HK-2 (cell line): ENCODE measurements at regions not wholly inside any gene's neighbourhood (a gene's known extent, or its start where the extent isn't known, plus 50 kb on each side); places are given as distances from the start of the nearest gene placed in this dataset.

ENCODE experiments used
- DNase-seq: peaks from one replicate; pipeline ENCODE4 v3.0.0-alpha.2; 2018; ENCODE audit not compliant: unreplicated experiment

DNA sequence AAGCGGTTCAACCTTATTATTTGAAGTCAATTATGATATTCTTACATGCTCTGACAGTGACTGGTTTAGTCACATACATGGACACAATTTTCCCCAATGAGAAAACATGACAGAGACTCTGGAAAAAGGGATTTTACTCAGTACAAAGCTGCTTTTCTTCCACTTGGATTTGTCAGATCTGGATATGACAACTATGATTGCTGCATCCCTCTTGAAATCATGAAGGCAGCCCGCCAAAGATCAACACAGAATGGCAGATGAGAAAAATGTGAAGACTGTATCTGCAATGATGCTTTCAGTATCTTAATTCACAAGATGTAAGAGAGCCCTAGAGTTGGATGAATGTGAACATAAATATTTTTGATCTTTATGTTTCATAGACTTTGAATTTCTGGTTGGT lies 439.6 kb downstream of the CDH8 start:
- no peak for DNase-seq

DNA sequence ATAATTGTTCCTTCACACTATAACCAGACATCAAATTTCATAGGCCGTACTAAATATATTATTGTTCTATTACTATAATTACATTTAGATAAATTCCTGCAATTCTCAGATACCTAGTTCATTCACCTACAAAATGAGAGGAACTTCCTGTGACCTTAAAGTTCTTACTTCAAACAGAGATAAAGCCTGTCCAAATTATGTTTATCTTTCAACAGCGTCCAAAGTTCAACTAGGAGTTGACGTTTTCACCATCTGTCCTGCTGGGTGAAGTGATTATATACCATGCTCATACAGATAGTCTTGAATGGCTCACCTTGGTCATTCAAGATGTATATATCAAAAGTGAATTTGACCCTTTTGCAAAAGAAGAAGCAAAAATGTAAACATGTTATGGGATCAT lies 440.6 kb downstream of the CDH8 start:
- no peak for DNase-seq

DNA sequence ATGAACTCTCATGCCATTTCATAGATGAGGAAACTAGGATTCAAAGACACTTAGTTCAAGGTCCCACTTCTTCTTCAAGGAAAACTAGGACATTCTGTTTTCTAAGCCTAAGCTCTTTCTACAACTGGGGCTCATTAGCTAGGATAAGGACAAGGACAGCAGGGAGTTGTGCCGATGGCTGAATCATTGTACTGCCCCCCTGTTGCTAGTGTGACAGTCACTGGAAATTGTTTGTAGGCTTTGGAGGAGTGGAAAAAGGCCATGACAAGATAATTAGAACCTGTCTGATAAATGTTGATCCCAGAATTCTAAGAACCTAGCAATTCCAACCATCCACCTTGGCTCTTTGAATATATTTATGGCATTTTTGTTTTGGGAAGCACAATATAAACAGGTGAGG lies 445.7 kb downstream of the CDH8 start:
- no peak for DNase-seq

DNA sequence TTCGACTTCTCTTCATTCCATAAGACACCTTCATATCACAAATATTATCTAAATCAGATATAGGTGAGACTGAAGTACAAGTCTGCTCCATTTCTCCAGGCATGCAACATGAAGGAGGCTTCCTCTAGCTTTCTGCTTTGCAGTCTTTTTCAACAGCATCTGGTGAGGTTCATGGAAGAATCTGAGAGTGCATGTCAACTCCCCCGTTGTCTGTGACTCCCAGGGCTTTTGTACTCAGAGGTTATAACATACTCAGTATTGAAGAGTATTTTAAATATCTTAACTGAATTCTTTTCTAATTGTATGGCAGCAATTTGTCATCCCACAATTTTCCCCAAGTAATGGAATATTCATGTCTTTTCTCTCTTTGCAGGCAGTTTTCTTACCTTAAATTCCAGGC lies 448.7 kb downstream of the CDH8 start:
- no peak for DNase-seq

DNA sequence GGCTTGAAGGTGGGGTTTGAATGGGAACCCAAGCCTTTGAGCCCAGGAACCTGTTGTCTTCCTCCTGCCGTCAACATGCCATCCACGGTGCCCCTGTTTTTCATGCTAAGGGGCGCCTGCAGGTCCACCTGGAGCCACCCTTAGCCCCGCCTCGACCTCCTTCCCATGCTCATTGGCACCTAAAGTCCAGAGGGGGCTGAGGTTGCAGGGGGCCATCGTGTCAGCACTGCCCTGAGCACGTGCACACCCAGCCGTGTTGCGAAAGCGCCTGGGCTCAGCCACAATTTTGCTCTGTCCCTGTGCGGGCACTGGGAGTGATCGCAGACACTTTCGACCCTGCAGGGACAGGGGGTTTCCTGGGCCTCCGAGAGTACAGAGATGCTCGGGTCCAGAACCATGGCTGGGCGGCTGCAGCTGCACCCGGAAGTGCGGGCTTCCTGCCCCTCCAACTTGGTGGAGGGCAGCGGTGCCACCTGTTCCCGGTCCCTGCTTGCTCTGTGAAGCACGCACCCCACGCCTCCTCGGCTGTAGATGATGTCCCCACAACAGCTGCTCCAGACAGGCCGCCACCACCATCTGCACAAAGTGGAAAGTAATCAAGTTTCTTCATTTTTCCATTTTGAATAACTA lies 454.7 kb downstream of the CDH8 start:
- DNase-seq: no peak

DNA sequence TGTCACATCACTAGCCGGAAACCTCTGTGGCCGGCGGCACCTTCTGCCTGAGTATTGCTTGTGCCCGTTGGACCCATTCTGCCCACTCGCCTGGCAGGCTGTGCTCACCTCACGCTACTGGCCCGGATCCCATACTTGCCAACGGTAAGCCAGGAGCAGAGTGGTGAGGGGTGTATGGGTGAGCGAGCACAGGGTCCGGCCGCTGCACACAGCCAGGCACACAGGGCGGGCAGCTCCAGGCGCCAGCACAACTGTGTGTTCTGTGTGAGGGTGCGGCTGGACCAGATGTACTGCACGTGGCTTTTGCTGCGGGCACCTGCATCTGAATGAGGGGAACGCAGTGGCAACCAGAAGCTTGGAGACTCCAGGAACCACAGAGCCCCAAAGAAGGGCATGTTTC lies 455.7 kb downstream of the CDH8 start:
- no peak for DNase-seq

DNA sequence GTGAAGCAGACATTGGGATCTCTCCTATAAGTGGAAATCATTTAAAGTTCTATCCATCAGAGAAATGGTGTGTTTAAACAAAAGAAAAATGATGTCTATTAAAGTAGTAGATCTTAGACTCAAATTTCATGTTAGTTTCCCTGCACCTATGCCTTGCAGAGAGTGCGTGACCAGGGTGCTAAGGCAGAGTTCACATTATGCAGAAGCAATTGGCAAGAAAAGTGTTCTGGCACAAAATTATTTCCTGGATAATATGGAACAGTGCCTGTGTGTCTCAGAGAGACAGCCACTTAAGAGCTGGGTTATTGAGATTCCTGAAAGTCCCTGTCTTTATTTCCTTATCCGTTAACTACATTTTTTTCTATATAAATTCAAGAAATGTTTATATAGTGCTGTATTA lies 457.0 kb downstream of the CDH8 start:
- no peak for DNase-seq

DNA sequence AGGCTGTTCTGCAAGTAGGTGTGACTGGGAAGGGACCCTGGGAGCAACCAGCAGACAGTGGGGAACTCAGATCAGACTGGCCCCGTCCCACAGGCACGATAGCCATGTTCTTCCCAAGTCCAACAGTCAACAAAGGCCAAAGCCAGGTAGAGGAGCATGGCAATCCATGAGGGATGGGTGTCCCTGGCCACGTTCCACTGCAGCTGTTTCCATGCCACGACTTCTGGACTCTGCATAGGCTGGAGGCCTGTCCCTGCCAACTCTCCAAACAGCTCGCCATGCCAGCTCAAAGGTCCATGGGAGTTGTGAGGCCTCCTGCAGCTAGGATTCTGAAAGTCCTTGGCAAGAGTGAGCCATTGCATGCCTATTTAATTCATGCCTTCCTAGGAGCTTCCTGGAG lies 459.8 kb downstream of the CDH8 start:
- no peak for DNase-seq

DNA sequence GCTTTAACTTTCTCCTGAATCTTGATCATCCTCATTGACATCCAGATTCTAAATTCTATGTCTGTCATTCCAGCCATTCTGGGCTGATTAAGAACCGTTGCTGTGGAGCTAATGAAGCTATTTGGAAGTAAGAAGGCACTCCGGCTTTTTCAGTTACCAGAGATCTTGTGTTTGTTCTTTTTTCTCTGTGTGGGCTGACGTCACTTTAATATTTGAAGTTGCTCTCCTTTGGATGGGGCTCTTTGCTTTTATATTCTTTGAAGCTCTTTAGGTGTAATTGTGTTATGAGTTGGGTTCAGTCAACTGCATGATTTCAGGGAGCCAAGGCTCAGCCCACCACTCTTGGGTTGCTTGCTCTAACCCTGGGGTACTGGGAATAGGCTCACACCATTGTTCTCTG lies 460.6 kb downstream of the CDH8 start:
- no peak for DNase-seq

DNA sequence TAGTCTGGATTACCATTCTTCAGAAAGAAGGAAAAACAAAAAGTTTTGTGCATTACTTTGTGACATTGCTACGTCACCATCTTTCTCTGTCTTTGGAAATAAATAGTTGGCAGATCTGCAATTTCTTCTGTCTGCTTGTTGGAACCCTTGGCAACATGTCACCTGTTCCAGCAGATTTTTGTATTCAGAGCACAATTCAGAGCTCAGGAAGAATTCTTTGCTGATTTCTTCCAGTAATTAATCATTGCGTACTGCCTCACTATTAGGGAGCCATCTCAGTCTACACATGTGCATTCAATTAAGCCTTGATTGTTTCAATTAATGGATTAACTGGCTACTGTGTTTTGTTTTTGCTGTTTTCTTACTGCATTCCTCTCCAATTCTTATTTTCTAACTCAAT lies 467.2 kb downstream of the CDH8 start:
- DNase-seq: no peak

DNA sequence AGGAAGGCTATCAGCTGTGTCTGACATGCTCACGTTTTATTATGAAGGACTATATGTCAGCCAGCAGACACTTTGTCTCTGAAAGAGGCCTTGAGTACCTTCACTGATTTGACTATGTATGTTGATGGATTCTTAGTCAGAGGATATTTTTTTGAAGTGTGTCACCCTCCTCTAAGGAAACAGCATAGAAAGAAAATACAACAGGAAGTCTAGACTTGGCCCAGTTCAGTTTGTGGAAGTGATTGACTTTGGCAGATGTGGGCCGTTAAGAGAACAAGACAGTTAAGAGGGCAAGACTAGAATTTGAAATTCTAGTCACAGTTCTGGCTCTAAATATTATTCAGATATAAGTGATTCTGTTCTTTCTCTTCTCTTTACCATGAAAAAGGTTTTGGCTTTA lies 471.5 kb downstream of the CDH8 start:
- no peak for DNase-seq

DNA sequence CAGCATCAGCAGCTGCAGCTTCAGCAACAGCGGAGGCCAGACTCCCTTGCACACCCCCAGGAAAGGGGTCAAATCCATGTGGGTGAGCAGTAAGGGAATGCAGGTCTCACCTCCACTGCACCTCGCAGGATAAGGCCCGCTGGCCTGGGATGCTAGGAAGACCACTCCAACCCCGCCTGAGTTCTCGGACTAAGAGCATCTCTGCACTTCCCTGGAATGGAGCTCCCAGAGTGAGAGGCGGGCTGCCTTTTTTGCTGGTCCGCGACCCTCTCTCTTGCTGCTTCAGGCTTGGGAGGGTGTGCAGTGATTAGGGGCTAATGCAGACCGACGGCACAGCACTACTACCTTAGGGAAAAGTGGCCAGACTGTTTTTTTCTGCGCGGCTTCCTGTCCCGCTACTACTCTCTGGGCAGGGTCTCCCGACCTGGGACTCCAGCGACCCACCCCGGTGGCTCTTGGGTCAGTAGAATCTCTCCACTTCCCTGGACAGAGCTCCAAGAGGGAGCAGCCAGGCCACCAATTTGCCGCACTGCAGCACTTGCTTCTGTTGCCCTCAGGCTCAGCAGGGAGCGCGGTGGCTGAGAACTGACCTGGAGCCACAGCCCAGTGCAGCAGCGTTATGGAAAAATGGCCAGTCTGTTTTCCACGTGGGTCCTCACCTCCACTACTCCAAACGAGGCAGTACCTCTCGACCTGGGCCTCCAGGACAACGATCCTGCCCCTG lies 480.4 kb downstream of the CDH8 start:
- DNase-seq: no peak

DNA sequence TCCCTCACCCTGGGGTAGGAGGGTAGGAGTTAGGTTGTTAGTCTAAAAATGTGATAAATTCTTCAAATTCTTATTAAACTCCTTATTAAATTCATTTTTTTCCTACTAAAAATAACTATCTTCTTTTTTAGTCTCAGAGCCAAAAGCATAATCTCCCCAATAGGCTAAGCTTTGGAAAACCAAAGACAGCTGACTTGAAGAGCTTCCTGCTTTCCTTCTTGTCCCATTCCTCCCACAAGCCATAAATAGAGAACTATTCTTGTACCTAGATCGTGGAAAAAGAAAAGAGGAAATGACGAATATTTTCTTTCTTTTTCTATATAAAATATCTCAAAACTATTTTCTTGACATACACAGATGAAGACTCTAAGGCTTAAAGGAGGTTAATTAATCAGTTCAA lies 486.9 kb downstream of the CDH8 start:
- no peak for DNase-seq

DNA sequence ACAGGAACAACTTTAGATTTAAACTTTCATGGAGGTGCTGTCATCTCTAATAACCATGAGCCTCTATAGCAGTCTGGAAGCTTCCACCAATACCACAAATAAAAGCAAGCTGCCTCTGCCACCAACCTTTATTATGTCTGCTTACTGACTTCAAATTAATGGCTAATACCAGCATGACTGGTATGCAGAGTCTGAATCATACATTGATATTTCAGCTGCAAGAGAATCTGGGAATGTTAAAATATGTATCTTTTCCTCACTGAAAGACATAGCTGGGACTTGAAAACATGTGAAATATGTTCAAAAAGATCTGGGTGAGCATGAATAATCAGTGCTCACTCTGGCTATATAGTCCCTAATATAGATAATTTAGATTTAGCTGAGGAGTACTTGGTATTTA lies 488.6 kb downstream of the CDH8 start:
- no peak for DNase-seq

DNA sequence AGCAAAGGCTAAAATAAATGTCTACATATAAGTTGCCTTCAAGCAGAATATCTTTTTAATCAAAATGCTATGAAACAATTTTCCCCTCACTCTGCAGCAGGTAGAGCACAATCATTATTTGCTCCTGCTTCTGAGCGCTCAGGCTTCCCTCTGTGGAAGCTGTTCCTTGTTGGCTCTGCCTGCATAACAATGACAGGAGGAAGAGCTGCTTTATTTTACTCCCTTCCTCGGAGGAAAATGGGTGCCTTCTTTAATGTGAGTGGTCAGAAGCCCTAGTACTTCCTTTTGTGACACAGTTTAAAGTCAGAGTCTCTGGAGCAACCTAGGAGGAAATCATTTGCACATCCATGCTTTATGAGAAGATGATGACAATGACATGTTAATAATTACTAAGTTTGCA lies 492.1 kb downstream of the CDH8 start:
- DNase-seq: no peak

DNA sequence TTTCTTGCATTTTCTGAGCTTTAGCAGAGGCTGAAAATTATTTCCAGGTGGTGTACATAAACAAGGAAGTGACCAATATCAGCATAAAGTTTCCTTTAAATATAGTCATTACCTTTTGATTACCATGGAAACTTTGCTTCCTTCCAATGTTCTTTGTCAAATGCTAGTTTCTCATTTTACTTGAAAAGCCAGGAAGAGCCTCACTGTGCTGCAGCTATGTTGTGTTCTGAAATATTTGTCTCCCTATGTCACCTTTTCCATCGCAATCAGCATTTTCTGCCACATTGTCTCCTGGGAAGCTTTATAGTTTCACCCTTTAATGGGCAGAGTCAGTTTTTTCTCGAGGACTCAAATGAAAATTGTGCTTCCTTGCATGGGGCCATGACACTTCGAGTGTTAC lies 496.0 kb downstream of the CDH8 start:
- no peak for DNase-seq

DNA sequence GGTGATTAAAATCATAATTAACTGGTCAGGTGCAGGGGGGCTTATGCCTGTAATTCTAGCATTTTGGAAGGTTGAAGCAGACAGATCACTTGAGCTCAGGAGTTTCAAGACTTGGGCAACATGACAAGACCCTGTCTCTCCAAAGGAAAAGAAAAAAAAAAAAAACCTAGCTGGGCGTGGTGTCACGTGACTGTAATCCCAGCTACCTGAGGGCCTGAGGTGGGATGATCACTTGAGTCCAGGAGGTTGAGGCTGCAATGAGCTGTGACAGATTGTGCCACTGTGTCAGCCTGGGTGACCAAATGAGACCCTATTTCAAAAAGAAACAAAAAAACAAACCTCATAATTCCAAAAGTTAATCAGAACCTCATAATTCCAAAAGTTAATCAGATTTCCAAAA lies 505.5 kb downstream of the CDH8 start:
- DNase-seq: no peak

DNA sequence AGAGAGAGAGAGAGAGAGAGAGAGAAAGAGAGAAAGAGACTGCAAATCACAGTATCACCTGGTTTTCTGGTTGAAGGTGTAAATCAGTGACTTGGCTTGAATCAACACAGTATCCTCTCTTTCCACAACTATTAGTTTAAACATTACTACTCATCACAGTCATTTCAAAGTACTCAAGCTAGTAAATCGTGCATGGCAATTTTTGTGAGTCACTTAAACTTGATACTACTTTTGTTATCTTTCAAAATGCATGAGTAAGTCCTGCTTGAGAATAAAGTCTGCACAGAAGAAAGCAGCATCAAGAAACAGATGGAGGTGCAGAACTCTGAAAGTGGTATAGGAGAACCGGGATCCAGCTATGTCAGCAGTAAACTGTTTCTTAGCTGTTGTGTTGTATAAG lies 535.4 kb downstream of the CDH8 start:
- DNase-seq: no peak

DNA sequence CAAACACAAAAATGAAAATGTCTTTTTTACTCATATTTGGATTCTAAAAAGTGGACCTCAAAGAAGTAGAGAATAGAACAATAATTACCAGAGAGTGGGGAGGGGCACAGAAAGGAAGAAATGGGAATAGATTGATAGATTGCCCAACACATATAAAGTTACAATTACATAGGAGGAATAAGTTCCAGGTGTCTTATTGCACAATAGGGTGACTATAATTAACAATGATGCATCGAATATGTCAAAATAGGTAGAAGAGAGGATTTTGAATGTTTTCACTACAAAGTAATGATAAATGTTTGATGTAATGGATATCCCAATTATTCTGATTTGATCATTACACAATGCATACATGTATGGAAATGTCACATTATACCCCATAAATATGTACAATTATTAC lies 556.0 kb downstream of the CDH8 start:
- no peak for DNase-seq

DNA sequence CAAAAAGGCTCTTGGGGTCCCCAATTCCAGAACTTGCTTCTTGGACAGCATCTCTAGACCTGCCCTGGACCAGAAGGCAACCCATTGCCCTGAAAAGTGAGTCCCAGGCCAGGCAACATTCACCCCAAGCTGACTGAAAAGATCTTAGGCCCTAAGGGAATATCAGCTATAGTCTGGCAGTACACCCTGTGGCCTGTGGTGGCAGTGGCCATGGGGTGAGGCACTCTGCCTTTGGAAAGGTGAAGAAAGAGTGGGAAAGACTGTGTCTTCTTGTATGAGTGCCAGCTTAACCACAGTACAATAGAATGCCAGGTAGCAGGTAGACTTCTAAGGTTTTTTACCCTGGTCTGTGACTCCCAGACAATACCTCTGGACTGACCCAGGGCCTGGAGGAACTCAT lies 564.5 kb downstream of the CDH8 start:
- no peak for DNase-seq

DNA sequence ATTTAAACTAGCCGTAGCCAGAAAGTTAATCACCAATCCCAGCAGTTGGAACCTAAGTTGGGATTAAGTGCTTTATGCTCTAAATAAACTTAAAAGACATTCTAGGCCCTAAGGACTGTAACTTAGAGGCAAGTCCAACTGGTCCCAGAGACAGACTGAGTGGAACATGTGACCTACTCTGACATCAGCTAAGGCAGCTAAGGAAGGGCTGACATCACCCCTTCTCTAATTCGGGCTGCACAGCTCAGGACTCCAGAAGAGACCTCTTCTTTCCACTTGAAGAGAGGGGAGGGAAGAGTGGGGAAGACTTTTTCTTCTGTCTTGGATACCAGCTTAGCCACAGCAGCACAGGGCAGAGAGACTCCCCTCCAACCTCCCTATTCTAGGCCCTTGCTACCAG lies 565.2 kb downstream of the CDH8 start:
- DNase-seq: no peak

DNA sequence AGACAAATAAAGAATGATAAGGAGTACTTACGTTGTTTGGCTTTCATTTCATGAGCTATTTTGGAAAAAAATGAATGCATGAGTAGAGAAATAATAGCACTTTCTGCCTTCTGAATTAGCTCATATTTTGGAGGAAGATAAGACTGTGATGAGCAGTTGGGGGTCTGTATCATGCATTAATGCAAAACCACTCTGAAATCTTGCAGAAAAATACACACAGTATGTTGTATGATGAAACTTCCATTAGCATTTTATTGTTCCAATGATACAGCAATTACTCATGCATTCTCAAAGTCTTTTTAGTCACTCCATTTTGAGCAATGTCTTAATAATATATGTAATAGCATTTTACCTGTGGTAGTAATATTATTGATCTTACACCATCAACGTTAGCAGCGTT lies 571.0 kb downstream of the CDH8 start:
- no peak for DNase-seq

DNA sequence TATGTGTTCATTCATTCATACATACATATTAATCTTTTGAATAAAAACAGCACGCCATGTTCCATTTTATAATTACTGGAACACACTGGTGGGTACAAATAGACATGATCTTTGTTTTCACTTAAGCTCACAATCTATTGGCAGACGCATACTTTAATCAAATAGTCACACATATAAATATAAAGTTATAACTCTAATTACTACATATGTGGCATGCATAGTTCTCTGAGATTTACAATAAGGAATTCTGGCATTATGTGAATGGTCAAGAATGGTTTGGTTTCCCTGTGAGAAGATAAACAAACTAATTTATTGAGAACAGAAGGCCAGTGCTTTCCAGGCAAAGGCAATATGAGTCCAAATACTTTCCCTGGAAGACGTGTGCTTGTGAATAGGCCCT lies 576.2 kb downstream of the CDH8 start:
- DNase-seq: no peak

DNA sequence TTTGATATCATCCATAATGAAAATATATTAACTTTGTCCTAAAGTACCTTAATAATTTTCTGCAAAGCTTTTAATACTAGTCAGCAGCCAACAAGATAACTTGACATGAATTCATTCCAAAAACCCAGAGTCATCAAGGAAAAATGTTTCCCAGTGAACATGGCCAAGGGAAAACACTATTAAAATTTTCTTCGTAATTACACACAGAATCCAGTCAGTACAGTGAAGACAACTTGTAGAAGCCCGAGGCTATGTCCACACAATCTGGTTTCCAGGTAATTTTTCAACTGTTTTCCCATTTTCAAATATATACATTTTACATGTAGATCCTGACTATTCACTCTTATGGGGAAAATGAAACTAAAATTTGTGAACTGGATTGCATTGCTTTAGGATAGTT lies 600.9 kb downstream of the CDH8 start:
- DNase-seq: no peak
